Right renal pelvis (tissue), 4 donors: ENCODE measurements at regions not wholly inside any gene's neighbourhood (a gene's known extent, or its start where the extent isn't known, plus 50 kb on each side); places are given as distances from the start of the nearest gene placed in this dataset.

Experiments
- DNase-seq, 4 donors: peaks; one replicate each; pipeline ENCODE4 v3.0.0-alpha.2; 2013; ENCODE audit warnings: low read depth in 4 of 4, low spot score in 3 of 4, missing footprints in 1 of 4

GRCh38 chr16:54455030-54455725, 168.6 kb upstream of the IRX3 start:
- DNase-seq = no peak

DNA sequence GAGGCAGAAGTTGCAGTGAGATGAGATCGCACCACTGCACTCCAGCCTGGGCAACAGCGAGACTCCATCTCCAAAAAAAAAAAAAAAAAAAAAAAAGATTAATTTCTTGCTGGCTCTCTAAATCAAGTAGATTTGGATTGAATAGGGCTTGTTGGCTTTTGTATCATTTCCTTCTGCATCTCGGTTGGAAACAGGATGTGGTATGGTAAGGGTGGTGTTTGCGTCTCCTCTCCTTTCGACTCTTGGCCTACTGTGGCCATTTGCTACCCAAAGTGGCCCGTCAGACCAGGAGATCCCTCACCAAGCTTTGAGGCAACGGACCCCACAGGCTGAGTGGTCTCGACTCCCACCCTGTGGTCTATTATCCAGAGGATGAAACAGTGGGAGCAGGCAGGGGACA, 168.0 kb upstream of the IRX3 start:
- DNase-seq = no peak

DNA sequence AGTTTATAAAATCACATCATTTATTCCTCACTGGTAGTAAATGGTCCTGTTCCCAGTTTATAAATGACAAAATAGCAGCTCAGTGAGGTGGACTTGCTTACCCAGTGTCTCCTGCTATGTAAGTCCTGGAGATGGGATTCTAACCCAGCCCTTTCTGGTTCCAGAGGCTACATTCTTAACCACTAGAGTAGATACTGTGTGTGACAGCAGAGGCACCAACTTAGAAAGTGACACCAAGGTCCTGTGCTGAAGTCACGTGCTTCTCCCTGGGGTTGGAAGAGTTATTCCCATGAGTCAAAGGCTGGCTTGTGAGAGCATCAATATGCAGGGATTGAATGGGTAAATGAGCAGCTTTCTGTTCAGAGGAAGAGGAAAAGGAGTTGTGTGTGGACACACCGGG, 167.3 kb upstream of the IRX3 start:
- DNase-seq = no peak

GRCh38 chr16:54447576-54448440, 161.2 kb upstream of the IRX3 start:
- no peak for DNase-seq

- no peak for DNase-seq
Observed at GRCh38 chr16:54446639-54447038, 160.1 kb upstream of the IRX3 start.

DNA sequence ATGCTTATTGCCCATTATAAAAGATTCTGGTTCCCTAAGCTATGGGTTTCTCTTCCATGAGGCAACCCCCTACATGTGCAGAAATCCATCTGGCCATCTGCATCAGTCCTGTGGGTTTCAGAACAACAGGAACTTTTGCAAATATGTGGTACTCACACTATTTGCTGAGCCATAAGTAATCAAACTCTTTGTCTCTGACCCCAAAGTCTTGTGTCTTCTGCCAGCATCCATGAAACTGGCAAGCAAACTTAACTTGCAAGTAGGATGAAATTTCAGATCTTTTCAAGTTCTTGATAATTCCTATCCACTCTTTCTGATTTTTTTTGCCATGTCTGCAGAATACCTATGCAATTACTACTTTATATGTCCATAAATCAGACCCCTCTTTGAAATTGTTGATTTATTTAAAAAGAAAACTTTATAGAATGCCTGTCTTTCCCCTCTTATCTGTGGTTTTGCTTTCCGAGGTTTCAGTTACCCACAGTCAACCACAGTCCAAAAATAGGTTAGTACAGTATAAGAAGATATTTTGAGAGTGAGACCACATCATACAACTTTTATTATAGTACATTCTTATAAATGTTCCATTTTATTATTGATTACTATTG, 158.4 kb upstream of the IRX3 start:
- no peak for DNase-seq

- DNase-seq = no peak
Observed at GRCh38 chr16:54443839-54444238, 157.3 kb upstream of the IRX3 start.

DNA sequence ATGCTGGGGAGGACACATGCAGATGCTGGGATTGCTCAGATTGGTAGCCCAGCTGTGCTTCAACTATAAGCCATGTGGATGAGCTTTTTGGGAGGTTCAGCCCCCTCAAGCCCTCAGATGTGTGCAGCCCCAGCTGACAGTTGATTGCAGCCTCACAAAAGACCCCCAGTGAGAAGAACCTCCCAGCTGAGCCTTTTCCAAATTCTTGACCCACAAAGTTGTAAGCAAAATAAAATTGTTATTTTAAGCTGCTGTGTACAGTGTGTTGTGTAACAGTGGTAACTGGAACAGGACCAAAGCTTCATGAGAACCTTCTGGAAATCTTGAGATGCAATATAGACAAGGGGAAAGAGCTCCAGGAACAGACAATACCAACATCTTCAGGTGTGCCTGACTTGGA, 156.8 kb upstream of the IRX3 start:
- no peak for DNase-seq

- DNase-seq = no peak
Observed at GRCh38 chr16:54442864-54443263, 156.3 kb upstream of the IRX3 start.

GRCh38 chr16:54438469-54438868, 151.9 kb upstream of the IRX3 start:
- no peak for DNase-seq

- no peak for DNase-seq
Observed at GRCh38 chr16:54437921-54438320, 151.3 kb upstream of the IRX3 start.

DNA sequence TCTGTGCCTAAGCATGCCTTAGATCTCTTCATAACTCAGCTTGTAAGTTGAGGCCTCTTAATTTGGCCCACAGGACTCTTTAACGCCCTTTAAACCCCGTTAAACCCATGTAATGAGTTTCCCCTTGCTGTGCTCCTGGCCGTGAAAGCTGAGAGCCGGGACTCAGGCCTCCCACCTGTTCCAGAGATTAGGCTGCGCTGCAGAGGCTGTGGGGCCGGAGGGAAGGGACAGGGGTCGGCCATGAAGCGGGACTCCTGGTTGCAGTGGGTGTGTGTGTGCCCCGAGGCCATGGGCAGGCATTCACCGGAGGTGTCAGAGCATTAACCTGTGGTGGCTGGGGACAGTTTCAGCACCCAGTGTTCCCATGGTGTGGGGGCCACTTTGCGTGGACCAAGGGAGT, 150.8 kb upstream of the IRX3 start:
- no peak for DNase-seq

GRCh38 chr16:54436346-54436745, 149.8 kb upstream of the IRX3 start:
- no peak for DNase-seq

DNA sequence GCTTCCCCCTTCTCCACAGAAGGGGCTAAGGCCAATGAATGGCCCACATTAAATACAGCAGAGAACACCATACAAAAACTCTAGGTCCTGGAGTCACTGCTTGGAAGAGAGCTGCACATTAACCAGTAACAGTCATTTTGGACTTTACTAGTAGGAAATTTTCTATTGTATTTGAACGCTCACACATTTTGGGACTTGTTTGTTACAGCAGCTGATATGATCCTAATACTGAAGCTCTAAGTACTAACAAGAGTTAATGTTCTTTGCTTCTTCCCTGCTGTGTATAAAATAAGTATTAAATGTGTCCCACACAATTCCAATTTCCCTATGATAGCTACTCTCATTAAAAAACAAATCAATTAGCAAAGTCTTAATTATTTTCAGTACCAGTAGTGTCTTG, 148.3 kb upstream of the IRX3 start:
- no peak for DNase-seq

DNA sequence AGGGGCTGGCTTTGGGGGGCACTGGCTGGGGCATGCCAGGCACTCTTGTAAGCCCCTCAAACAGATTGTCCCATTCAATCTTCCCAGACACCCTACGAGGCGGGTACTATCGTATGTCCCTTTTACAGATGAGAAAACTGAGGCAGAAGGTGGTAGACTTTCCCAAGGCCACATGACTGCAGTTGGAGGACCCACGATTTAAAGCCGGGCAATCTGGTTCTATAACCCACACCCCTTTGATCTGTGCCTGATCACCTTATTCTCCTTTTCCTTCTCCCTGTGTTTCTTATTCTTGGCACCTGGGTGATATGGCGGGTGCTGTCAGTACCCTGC, 146.3 kb upstream of the IRX3 start:
- no peak for DNase-seq

DNA sequence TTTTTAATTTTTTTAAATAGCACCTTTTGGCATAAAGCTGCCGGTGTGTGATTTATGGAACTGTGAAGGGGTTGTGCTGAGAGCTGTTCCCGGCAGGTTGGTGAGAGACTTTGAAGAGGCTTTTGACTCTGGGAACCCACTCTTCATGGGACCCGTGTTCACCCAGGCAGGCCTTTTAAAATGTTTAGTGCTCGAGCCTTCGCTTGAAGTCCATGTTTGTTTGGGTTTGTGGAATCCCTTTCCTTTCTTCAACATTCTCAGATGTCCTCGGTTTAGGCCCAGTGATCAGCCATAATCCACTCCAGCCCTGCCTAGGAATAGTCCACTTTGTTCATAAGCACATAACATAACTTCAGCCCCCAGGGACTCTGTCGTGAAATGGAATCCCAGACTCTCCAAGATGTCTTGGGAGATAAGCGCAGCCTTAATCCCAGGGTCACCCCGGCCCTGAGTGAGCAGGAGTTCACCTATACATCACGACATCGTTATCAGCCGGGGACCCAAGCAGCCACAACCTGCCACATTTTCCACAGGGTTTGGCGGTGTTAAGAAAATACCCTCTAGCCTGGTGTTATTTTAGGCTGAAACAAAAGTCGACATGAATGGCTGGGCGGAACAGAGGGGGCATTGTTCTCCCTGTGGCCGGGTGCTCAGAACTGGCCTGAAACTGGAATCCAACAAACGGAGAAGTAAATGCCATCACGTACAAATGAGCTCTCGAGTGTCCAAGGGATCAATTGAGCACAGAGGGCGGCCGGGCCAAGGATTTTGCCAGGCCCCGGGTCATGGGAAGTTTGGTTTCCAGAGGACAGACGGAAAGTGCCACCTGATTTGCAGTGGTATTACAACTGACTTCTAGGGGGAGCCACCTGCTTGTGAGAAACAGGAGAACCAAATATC, 145.7 kb upstream of the IRX3 start:
- DNase-seq = peak in 1 of 4 donors; percentile 16

DNA sequence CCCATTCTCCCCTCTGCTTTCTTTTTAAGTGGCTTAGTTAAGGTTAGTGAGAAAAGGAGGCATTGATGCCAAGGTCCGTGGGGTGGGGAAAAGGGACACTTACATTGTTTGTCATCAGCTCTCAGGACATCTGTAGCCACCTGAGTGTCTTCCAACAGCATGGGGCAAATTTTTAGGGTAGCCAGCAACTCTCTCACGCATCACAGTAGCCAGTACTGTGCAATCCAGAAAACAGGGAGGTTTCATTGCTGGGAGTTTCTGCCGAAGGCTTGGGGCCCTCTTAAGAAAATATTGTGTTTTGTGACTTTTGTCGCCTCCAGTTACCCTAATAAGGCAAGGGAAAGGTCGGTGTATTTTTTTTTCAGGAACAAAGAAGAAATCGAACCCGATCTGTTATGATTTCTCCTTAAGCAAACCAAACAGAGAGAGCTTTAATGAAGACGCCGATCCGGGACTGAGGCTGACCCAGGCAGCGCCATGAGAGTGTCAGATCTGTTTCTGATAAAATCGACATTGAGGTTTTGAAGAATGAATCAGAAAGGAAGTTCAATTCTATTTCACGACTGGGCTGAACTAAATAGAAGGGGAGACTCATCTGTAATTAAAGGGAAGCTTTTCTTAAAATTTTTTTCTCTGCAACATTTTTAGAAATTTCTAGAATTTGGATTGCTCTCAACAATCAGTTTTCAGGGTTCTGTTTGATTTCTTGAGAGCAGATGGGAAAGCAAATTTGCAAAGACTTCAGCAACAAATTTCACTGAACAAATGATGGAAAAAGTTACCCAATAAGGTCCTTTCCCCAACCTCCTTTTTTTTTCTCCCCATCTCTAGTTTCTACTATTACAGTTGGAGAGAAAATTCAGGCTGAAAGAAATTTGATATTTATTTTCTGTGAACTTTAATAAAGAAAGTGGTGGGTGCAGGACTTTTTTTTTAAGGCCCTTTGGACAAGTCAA, 144.7 kb upstream of the IRX3 start:
- DNase-seq = no peak

- no peak for DNase-seq
Observed at GRCh38 chr16:54430491-54431030, 144.0 kb upstream of the IRX3 start.

DNA sequence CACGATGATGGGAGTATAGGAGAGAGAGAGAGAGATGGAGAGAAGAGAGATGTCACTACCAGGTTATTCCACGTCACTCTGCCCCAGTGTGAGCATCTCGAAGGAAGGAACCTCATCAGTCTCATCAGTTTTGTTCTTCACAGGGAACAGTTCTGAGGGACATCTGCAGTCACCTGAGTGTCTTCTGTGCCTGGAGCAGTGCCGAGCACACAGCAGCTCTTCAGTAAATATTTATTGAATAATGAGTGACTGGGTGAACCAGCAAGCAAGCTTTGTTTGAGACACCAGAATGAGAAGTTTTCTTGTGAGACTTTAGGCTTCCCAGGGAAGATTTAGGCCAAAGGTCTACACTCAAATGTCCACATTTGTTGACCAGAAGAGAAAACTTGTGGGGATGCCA, 142.4 kb upstream of the IRX3 start:
- no peak for DNase-seq

GRCh38 chr16:54426553-54426849, 139.9 kb upstream of the IRX3 start:
- DNase-seq = no peak
